Suprapubic skin (tissue), 4 donors: ENCODE measurements at regions not wholly inside any gene's neighbourhood (a gene's known extent, or its start where the extent isn't known, plus 50 kb on each side); places are given as distances from the start of the nearest gene placed in this dataset.

ENCODE experiments used
- POLR2A ChIP-seq, 2 donors: fragments of 450-650 bp; IDR thresholded peaks; one replicate each; pipeline ENCODE4 v1.6.1; 2017; ENCODE audit warnings: antibody characterized with exemption in 2 of 2, mild to moderate bottlenecking in 2 of 2, moderate library complexity in 2 of 2
- POLR2AphosphoS5 ChIP-seq, 3 donors: sonication (generic); formaldehyde crosslinking; IDR thresholded peaks; one replicate each; pipeline ENCODE4 v1.6.1; 2017; ENCODE audit warnings: antibody characterized with exemption in 3 of 3
- TF ChIP-seq, protein P1 (sequence below), 2 donors: fragments of 200-600 bp in 1 of 2; fragments of 450-650 bp in 1 of 2; sonication (generic) in 1 of 2; IDR thresholded peaks; one replicate each; pipeline ENCODE4 v1.5.1; 2016 to 2019; ENCODE audit warnings: antibody characterized with exemption in 2 of 2, mild to moderate bottlenecking in 1 of 2, moderate library complexity in 1 of 2

DNA sequence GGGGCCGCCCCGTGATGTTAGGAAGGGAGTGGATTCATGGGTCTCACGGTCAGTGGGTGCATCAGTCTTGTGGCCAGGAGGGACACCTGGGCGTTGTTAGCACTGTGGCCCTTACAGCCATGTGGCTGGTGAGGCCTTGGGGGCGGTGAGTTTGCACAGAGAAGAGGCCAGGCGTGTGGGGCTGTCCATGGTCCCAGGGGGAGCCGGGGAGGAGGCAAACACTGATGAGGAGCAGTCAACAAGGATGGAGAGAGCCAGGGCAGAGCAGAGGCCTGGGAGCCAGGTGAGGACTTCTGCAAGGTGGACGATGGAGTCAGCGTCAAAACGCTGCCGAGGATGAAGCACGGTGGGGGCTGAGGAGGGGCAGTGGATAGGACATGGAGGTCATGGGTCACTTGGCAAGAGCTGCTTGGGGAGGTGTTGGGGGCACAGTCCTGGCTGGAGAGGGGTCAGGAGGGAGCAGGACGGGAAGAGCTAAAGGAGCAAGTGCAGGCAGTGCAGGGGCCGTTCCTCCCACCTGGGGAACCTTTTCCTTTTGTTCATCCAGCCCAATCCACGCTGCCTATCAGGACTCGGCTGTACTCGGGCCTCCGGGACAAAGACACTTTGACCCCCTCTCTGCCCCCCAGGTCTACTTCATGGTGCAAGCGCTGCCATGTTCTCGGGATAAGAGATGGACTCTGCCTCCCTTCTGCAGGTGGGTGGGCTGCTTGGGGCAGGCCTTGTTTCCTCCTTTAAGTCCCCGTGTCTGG, 801.1 kb downstream of the TBC1D22A start:
- TF ChIP-seq POLR2AphosphoS5 (IDR thresholded peaks at IDR 0.05) (no peak), POLR2A (IDR thresholded peaks at IDR 0.05) (no peak)
- TF ChIP-seq, protein P1, sequence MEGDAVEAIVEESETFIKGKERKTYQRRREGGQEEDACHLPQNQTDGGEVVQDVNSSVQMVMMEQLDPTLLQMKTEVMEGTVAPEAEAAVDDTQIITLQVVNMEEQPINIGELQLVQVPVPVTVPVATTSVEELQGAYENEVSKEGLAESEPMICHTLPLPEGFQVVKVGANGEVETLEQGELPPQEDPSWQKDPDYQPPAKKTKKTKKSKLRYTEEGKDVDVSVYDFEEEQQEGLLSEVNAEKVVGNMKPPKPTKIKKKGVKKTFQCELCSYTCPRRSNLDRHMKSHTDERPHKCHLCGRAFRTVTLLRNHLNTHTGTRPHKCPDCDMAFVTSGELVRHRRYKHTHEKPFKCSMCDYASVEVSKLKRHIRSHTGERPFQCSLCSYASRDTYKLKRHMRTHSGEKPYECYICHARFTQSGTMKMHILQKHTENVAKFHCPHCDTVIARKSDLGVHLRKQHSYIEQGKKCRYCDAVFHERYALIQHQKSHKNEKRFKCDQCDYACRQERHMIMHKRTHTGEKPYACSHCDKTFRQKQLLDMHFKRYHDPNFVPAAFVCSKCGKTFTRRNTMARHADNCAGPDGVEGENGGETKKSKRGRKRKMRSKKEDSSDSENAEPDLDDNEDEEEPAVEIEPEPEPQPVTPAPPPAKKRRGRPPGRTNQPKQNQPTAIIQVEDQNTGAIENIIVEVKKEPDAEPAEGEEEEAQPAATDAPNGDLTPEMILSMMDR (IDR thresholded peaks at IDR 0.05) = no peak
